CD4-positive, alpha-beta T cell treated with Interleukin-15 for 1 hour (primary cell): ENCODE measurements at regions not wholly inside any gene's neighbourhood (a gene's known extent, or its start where the extent isn't known, plus 50 kb on each side); places are given as distances from the start of the nearest gene placed in this dataset.

Experiments
- DNase-seq: peaks from one replicate; pipeline ENCODE4 v3.0.0-alpha.2; 2020

DNA sequence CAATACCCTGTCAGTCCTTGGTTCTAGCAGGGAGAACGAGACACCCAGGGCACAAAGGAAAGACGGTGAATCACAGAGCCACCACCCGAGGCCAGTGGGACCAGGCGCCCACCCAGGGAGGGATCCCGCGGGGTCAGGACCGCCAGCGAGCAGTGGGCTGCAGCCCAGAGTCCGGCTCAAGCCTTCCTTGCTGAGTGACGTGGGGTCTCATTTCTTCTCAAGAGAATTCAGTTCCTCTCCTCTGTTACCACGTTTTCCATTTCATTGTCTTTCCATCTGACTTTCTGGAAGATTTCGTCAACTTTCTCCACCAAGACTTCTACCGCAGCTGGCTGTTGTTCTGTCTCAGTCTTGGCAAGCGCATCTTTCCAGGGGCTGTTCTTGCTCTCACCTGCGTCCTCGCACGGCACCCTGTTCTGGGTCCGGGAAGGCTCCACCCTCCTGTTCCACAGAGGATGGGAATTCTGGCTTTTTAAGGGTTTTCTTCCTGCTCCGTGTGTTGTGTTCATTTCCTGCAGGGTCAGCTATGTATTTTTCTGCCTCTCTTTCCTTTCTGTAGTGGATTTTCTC is 248.6 kb downstream of the NDUFA10 start:
- DNase-seq, result no peak

DNA sequence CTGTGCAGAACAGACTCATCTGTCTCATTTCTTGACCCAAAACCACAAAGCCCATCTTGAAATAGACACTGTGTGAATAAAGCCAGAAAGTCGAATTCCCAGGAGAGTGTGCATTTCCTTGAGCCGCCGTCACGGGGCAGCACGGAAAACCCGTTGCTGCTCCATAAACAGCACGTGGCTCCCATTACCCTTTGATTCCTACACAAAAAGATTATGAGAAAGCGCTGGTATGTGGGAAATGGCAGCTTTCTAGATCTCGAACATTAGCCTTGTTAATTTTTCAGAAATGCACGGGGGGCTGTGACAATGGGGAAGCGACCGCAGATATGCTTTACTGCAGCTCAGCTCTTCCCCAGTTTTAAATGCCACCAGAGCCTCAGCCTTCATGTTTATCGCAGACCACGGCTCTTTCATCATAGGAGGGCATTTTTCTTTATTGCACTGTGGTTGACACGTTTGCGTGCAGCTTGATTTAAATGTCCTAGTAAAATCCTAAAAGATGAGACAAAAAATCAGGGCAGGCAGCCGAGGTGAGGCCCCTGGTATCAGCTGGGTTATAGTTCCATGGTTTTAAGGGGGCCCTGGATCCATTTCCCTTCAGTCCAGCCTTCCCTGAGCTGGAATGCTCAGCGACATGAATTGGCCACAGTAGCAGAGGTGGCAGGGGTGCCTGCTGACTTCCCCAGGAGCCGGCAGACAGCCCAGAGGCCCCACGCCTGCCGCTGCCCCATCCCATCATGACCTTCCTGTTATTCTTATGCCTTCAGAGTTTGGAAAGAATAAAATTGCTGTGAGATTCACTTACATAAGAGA is 249.3 kb downstream of the NDUFA10 start:
- no peak for DNase-seq

- no peak for DNase-seq
Observed at GRCh38 chr2:239774933-239775622, 250.1 kb downstream of the NDUFA10 start.

DNA sequence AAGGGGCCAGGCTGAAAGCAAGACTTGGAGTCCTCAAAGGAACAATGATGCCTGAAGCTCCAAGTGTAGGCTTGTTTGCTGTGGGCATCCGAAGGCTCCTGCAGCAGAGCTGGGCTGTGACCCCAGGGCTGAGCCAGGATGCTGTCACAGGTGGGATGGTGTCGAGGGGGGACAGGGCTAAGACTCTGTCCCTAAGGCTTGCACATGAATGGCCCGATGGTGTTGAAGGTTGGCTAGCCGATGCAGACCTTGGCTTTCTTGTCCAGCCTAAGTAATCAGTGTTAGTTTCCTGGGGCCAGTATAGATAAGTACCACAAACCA is 251.0 kb downstream of the NDUFA10 start:
- no peak for DNase-seq

GRCh38 chr2:239773228-239774141 is 251.7 kb downstream of the NDUFA10 start:
- DNase-seq, result no peak

DNA sequence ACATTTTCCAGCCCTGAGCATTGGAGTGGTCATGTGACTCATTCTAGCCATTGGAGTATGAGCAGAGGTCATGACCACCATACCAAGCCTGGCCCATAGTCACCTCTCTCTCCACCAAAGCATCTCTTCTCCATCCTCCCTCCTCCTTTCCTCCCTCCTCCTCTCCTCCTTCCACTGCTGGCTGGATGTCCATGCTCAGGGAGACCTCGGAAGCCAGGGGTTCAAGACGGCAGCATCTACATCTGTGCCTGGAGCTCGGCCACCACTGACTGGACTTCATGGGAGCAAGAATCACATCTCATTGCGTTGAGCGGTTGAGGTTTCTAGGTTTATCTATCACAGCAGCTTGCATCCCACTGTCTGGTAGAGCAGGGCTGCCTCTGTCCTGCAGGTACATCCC is 252.4 kb downstream of the NDUFA10 start:
- DNase-seq, result no peak

DNA sequence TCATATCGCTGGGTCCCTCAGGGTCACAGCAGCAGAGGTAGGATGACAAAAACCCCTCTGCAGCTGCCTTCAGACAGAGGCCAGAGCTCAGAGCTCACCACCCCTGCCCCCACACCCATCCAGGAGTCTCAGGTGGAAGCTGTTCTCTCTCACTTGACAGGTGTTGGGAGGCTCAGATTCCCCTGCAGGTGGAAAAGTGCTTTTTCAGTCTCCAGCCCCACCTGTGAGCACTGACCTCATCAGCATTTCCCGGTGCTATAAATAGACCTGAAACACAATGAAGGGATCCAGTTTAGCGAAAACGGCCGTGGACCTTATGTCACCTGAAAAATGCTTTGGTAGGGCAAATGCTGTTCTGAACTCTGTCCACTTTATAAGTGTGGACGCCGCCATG is 254.9 kb downstream of the NDUFA10 start:
- DNase-seq, result no peak

GRCh38 chr2:239769554-239770245 is 255.4 kb downstream of the NDUFA10 start:
- no peak for DNase-seq

DNA sequence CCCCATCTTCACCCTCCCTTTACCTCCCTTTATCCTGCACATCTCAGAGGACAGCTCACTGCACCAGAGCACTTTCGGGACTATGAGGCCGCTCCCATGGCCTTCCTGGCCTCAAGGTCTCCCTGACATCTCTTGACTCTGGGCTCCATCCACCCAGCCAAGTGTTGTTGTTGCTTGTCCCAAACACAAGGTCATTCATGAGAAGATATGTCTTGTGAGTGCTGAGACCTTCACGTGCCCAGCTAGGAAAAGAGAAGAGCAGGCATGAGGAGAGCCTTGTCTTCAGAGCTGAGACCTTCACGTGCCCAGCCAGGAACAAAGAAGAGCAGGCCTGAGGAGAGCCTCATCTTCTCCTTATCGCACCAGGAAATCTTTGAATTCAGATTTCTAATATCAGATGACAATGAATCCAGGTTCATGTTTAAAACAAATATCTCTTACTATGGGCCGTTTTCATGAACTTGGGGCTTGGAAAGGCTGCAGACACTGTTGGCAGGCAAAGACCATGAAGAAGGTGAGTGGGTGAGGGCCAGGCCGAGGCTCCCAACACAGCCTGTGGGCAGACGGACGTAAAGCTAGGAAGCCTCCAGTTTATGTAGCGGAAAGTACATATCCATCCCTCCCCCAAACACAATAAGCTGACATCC is 256.1 kb downstream of the NDUFA10 start:
- DNase-seq, result no peak

GRCh38 chr2:239768031-239768790 is 256.9 kb downstream of the NDUFA10 start:
- DNase-seq, result no peak

DNA sequence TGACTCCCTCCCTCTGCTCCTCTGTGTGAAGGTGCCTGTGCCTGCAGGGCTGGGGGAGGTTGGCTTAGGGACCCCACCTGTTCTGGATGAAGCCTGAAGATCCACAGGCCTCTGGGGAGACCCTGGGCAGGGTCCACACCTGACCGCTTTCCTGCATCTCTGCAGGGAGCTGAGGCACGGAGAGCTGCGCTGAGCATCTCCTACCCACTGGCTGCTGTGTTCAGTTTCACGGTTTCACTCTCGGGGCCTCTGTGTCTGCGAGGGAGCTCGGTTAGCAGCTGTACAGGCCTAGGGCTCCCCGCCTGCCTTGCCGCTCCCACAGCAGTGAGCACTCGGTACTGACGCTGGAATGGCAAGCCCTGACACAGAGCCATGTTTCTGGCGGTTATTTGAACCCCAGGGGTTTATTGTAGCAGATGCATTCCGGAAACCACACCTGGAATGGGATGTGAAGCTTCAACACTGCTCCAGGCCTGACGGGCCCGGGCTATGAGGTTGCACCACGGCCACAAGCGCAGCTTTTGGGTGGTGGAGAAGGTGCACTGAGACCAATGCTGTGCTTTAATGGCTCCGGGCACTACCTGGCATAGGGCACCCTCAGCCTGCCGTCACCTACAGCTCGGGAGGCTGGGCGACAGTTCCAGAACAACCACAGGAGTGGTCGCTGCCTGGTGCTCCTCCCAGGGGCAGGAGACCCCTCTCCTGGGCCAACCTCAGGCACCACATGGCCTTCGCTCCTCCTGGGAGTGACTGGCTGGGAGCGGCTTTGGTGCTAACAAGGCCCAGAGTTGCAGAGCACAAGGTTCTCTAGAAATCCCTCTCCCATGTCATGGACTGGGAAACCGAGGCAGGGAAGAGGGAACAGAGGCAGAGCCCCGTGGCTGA is 257.9 kb downstream of the NDUFA10 start:
- no peak for DNase-seq

GRCh38 chr2:239765911-239766310 is 259.2 kb downstream of the NDUFA10 start:
- no peak for DNase-seq

DNA sequence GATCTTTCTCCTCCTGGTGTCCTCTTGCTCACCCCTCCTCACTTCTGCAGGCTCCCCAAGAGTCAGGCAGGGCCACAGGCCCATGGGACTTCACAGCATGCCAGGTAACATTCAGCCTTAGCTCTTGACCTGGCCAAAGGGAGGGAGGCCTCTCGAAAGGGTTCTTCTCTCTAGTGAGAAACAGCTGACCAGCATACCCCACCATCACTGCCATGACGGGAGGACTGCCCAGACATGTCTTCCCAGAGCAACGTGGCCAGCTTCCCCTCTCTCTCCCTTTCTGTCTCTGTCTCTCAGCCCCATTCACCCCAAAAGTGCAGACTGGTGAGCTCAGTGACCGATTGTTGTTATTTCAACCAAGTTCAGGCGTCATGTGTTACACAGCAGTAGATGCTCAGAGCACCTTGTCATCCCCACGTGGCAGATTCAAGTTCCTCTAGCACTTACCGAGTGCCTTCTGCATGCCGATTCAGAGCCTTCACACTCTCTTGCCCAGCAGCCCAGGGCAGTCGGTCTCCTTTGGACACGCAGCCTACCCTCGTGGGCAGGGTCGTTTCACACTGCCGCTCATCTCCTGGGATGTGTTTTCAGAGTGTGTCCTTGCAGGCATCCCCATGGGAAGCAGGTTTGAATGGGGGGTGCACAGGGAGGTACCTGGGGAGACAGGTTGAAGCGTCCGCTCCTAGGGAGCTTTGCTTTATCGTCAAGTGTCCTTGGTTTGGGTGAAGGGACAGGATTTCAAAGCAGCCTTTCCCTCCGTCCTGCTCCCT is 259.9 kb downstream of the NDUFA10 start:
- no peak for DNase-seq

- no peak for DNase-seq
Observed at GRCh38 chr2:239763433-239764097, 261.6 kb downstream of the NDUFA10 start.

DNA sequence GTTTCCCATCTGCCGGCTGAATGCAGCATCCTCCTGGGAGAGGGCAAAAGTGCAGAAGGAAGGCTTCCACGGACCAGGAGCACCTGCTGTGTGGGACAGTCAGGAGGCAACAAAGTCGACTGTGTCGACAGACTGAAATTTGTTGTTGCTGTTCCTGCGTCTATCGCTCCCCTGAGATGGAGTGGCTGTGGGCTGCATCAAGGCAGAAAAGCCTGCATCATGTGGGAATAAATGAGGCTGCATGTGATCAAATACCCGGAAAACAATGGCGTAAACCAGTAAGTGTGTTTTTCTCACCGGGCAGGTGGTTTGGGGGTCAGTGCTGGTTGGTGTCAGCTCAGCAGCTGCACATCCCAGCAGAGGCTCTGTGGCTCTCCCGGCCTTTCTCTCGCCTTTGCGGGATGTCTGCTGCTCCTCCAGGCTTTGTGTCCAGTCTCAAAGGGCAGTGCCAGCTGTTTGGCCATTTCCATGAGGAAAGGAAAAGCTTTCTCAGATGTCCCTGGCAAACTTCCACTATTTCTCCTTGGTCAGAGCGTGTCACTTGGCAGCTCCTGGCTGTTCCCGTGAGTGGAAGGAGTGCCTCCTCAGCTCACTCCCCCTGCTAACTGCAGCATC is 262.4 kb downstream of the NDUFA10 start:
- no peak for DNase-seq

GRCh38 chr2:239762106-239762505 is 263.0 kb downstream of the NDUFA10 start:
- DNase-seq, result no peak

DNA sequence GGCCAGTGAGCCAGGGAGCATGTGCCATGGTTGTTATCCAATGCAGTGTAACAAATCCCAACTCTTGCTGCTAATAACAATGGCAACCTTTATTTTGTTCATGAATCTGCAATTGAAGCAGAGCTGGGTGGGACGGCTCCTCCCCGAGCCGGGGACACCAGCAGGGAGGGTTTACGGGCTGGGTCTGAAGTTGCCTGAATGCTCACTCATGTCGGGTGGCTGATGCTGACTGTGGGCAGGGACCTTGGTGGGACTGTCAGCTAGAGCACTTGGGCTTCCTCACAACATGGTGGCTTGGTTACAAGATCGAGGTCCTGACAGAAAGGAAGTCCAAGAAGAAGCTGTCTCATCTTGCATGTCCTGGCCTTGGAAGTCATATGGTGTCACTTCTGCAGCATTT is 264.5 kb downstream of the NDUFA10 start:
- DNase-seq, result no peak

- no peak for DNase-seq
Observed at GRCh38 chr2:239758279-239758877, 266.8 kb downstream of the NDUFA10 start.
